ENCODE measurements at regions not wholly inside any gene's neighbourhood (a gene's known extent, or its start where the extent isn't known, plus 50 kb on each side); places are given as distances from the start of the nearest gene placed in this dataset.

- TF ChIP-seq POLR2A (IDR thresholded peaks at IDR 0.05; ENCODE audit: low read depth, low read length), result no peak
- TF ChIP-seq POLR2AphosphoS5 (IDR thresholded peaks at IDR 0.05; ENCODE audit: low read depth, low read length), result no peak
- TF ChIP-seq TAF1 (IDR thresholded peaks at IDR 0.05; ENCODE audit: borderline replicate concordance, low read depth, low read length), result no peak
Measured at GRCh38 chr3:171541647-171542046, 81.4 kb upstream of the TNIK start.

Data from GM12892 (cell line).